ENCODE measurements at regions not wholly inside any gene's neighbourhood (a gene's known extent, or its start where the extent isn't known, plus 50 kb on each side); places are given as distances from the start of the nearest gene placed in this dataset.

- Histone ChIP-seq H3K79me2 (replicated peaks; ENCODE audit: insufficient read depth) (no peaks in the 10 kb centered on the region), H4K20me1 (replicated peaks; ENCODE audit: insufficient read depth) (no peaks in the 10 kb centered on the region), H2AFZ (no peak overlapping the region), H3K4me2 (no peak overlapping the region), H3K27me3 (ENCODE audit: insufficient read depth) (no peaks in the 10 kb centered on the region), H3K9me2 (ENCODE audit: insufficient read depth) (no peaks in the 10 kb centered on the region), H3K36me3 (ENCODE audit: insufficient read depth) (no peaks in the 10 kb centered on the region), H3K4me3 (no peak overlapping the region), H3F3A (replicated peaks; ENCODE audit: low read depth) (no peaks in the 10 kb centered on the region), H3K4me1 (ENCODE audit: insufficient read depth) (no peaks in the 10 kb centered on the region), H3K27ac (ENCODE audit: low read depth) (no peak overlapping the region)
- ATAC-seq (no peak), DNase-seq (ENCODE audit: low spot score) (no peak)
- H3K4me1 Mint-ChIP-seq, result no peaks in the 10 kb centered on the region; the same call in 2 of the 3 replicates
- peak overlapping the region; percentile 20; the same call in 1 of the 2 replicates for H3K27ac Mint-ChIP-seq
- TF ChIP-seq NANOG (IDR thresholded peaks at IDR 0.05; ENCODE audit: borderline replicate concordance) (no peak), POLR2AphosphoS5 (IDR thresholded peaks at IDR 0.05; ENCODE audit: low read depth) (no peak), ETS1 (IDR thresholded peaks at IDR 0.05) (no peak), ZNF331 (CRISPR knock-in tag; IDR thresholded peaks at IDR 0.05; ENCODE audit: low read depth) (no peak), STAT1 (IDR thresholded peaks at IDR 0.05; ENCODE audit: unreplicated experiment) (no peak), CTCF (conservative IDR thresholded peaks at IDR 0.05; ENCODE audit: low read depth in 2 of 2) (no peak), REST (IDR thresholded peaks at IDR 0.05; ENCODE audit: unreplicated experiment) (no peak), JUNB (IDR thresholded peaks at IDR 0.05; ENCODE audit: unreplicated experiment) (no peak), ZNF462 (CRISPR knock-in tag; IDR thresholded peaks at IDR 0.05) (no peak), CREB1 (CRISPR knock-in tag; IDR thresholded peaks at IDR 0.05; ENCODE audit: low read depth) (no peak), ZNF114 (CRISPR knock-in tag; IDR thresholded peaks at IDR 0.05) (no peak), EZH2phosphoT487 (IDR thresholded peaks at IDR 0.05; ENCODE audit: unreplicated experiment) (no peak), EZH2 (IDR thresholded peaks at IDR 0.05; ENCODE audit: low read depth, unreplicated experiment) (no peak)
- H3K27me3 Mint-ChIP-seq (ENCODE audit: insufficient read depth, low read depth, poor library complexity), result no peaks in the 10 kb centered on the region
- no peaks in the 10 kb centered on the region for H3K9me3 Mint-ChIP-seq
- no peaks in the 10 kb centered on the region for H3K36me3 Mint-ChIP-seq (ENCODE audit: low read depth)
- H3K4me3 Mint-ChIP-seq, result no peak overlapping the region
These were observed 69.9 kb downstream of the IRX5 start for GRCh38 chr16:55000595-55000994.
